NCI-H748 treated with DMSO at 0.1 percent for 48 hours (cell line): ENCODE measurements at regions not wholly inside any gene's neighbourhood (a gene's known extent, or its start where the extent isn't known, plus 50 kb on each side); places are given as distances from the start of the nearest gene placed in this dataset.

ENCODE experiments used
- DNase-seq: peaks from one replicate; lab custom pipeline; 2025; lab: John Stamatoyannopoulos, UW

- no peak for DNase-seq
Observed at GRCh38 chr15:91559066-91559465, 294.4 kb upstream of the SLCO3A1 start.

- no peak for DNase-seq
Observed at GRCh38 chr15:91561371-91562100, 292.0 kb upstream of the SLCO3A1 start.

GRCh38 chr15:91562698-91563097 is 290.8 kb upstream of the SLCO3A1 start:
- DNase-seq = no peak

GRCh38 chr15:91564631-91565030 is 288.9 kb upstream of the SLCO3A1 start:
- no peak for DNase-seq

- no peak for DNase-seq
Observed at GRCh38 chr15:91566141-91566540, 287.4 kb upstream of the SLCO3A1 start.

GRCh38 chr15:91568036-91568435 is 285.5 kb upstream of the SLCO3A1 start:
- no peak for DNase-seq

- peak; percentile 85 for DNase-seq
Observed at GRCh38 chr15:91572110-91572509, 281.4 kb upstream of the SLCO3A1 start.

- DNase-seq = no peak
Observed at GRCh38 chr15:91576096-91576495, 277.4 kb upstream of the SLCO3A1 start.

GRCh38 chr15:91578511-91578910 is 275.0 kb upstream of the SLCO3A1 start:
- no peak for DNase-seq

- no peak for DNase-seq
Observed at GRCh38 chr15:91584895-91585294, 268.6 kb upstream of the SLCO3A1 start.

- DNase-seq = no peak
Observed at GRCh38 chr15:91586560-91586959, 266.9 kb upstream of the SLCO3A1 start.

- DNase-seq = no peak
Observed at GRCh38 chr15:91589360-91589759, 264.1 kb upstream of the SLCO3A1 start.

GRCh38 chr15:91592567-91592966 is 260.9 kb upstream of the SLCO3A1 start:
- DNase-seq = no peak

- no peak for DNase-seq
Observed at GRCh38 chr15:91593067-91593466, 260.4 kb upstream of the SLCO3A1 start.

- DNase-seq = no peak
Observed at GRCh38 chr15:91593653-91594052, 259.9 kb upstream of the SLCO3A1 start.

- DNase-seq = no peak
Observed at GRCh38 chr15:91599261-91599660, 254.2 kb upstream of the SLCO3A1 start.

- no peak for DNase-seq
Observed at GRCh38 chr15:91603384-91604080, 250.0 kb upstream of the SLCO3A1 start.

GRCh38 chr15:91604122-91604521 is 249.4 kb upstream of the SLCO3A1 start:
- no peak for DNase-seq

- DNase-seq = no peak
Observed at GRCh38 chr15:91605576-91605975, 247.9 kb upstream of the SLCO3A1 start.

- DNase-seq = no peak
Observed at GRCh38 chr15:91609231-91609630, 244.3 kb upstream of the SLCO3A1 start.

- DNase-seq = no peak
Observed at GRCh38 chr15:91609966-91610365, 243.5 kb upstream of the SLCO3A1 start.

- no peak for DNase-seq
Observed at GRCh38 chr15:91611561-91612323, 241.8 kb upstream of the SLCO3A1 start.

- no peak for DNase-seq
Observed at GRCh38 chr15:91620229-91620628, 233.3 kb upstream of the SLCO3A1 start.
